HEK293 (cell line): ENCODE measurements at regions not wholly inside any gene's neighbourhood (a gene's known extent, or its start where the extent isn't known, plus 50 kb on each side); places are given as distances from the start of the nearest gene placed in this dataset.
"Not testable (repeated sequence)": the region's sequence is repeated elsewhere in the genome, so short reads cannot be mapped to it uniquely, and the experiment has no call there.

Experiments
- CTCF ChIA-PET: fragments of 350-600 bp; formaldehyde crosslinking; extraction: SDS; loops from one replicate; lab custom pipeline; 2021; ENCODE audit warnings: antibody characterized with exemption; lab: Yijun Ruan, JAX
- POLR2A ChIA-PET: fragments of 300-600 bp; formaldehyde crosslinking; extraction: SDS; loops from one replicate; lab custom pipeline; 2020; ENCODE audit warnings: antibody characterized with exemption, inconsistent platforms; lab: Yijun Ruan, JAX
- H3K27ac ChIP-seq: fragments of 200-500 bp; sonication (Bioruptor generic); 2 replicates; pipeline ENCODE4 v1.5.1; 2014; ENCODE audit warnings: low read depth, low read length, control low read depth, inconsistent platforms; ENCODE audit errors: extremely low read depth
- H3K36me3 ChIP-seq, 2 experiments: fragments of 200-500 bp in 1 of 2; sonication (Bioruptor generic) in 1 of 2; 1 replicate in 1 of 2; 2 replicates in 1 of 2; pipeline ENCODE4 v1.5.1; 2014 to 2017; ENCODE audit warnings: inconsistent platforms in 2 of 2, low read length in 2 of 2; ENCODE audit not compliant: control insufficient read depth in 2 of 2, insufficient read depth in 1 of 2
- H3K4me1 ChIP-seq: fragments of 200-500 bp; sonication (Bioruptor generic); 2 replicates; pipeline ENCODE4 v1.5.1; 2014; ENCODE audit warnings: mild to moderate bottlenecking, low read length, inconsistent platforms; ENCODE audit not compliant: control insufficient read depth, insufficient read depth
- H3K4me3 ChIP-seq: 2 replicates; pipeline ENCODE4 v1.5.1; 2011; ENCODE audit warnings: low read depth, mild to moderate bottlenecking, control low read depth, low read length, moderate library complexity
- H3K9me3 ChIP-seq: fragments of 200-500 bp; sonication (Bioruptor generic); 2 replicates; pipeline ENCODE4 v1.5.1; 2014; ENCODE audit warnings: low read depth, low read length, inconsistent platforms; ENCODE audit not compliant: control insufficient read depth, insufficient read depth
- BCL11B ChIP-seq: fragments of 450-650 bp; formaldehyde crosslinking; IDR thresholded peaks from 2 replicates; pipeline ENCODE4 v1.5.1; 2016; ENCODE audit warnings: low read depth, missing biosample characterization, missing genetic modification characterization
- MEIS1 ChIP-seq: sonication (generic); formaldehyde crosslinking; IDR thresholded peaks from 2 replicates; pipeline ENCODE4 v1.8.1; 2022; ENCODE audit warnings: missing genetic modification reagents, mild to moderate bottlenecking, borderline replicate concordance
- MYNN ChIP-seq: fragments of 450-650 bp; formaldehyde crosslinking; IDR thresholded peaks from 2 replicates; pipeline ENCODE4 v1.5.1; 2016; ENCODE audit warnings: missing biosample characterization, missing genetic modification characterization, borderline replicate concordance
- PRDM1 ChIP-seq: fragments of 450-650 bp; formaldehyde crosslinking; IDR thresholded peaks from 2 replicates; pipeline ENCODE4; 2016; ENCODE audit warnings: missing biosample characterization, missing genetic modification characterization
- RBAK ChIP-seq: fragments of 450-650 bp; formaldehyde crosslinking; IDR thresholded peaks from 2 replicates; pipeline ENCODE4 v1.5.1; 2016; ENCODE audit warnings: missing biosample characterization, missing genetic modification characterization
- YY2 ChIP-seq: fragments of 450-650 bp; formaldehyde crosslinking; IDR thresholded peaks from 2 replicates; pipeline ENCODE4 v1.5.1; 2016; ENCODE audit warnings: missing biosample characterization, missing genetic modification characterization
- ZBTB48 ChIP-seq: fragments of 450-650 bp; formaldehyde crosslinking; IDR thresholded peaks from 2 replicates; pipeline ENCODE4 v1.5.1; 2016; ENCODE audit warnings: missing biosample characterization, missing genetic modification characterization
- ZFHX2 ChIP-seq: fragments of 450-650 bp; formaldehyde crosslinking; conservative IDR thresholded peaks from 2 replicates; pipeline ENCODE4 v1.5.1; 2016; ENCODE audit warnings: missing biosample characterization, missing genetic modification characterization
- ZNF140 ChIP-seq: fragments of 450-650 bp; formaldehyde crosslinking; IDR thresholded peaks from 2 replicates; pipeline ENCODE4 v1.5.1; 2016; ENCODE audit warnings: missing biosample characterization, missing genetic modification characterization
- ZNF174 ChIP-seq: fragments of 450-650 bp; formaldehyde crosslinking; IDR thresholded peaks from 2 replicates; pipeline ENCODE4 v1.5.0; 2017; ENCODE audit warnings: missing biosample characterization, mild to moderate bottlenecking, missing genetic modification characterization
- ZNF214 ChIP-seq: fragments of 450-650 bp; formaldehyde crosslinking; IDR thresholded peaks from 2 replicates; pipeline ENCODE4 v1.5.1; 2017; ENCODE audit warnings: missing biosample characterization, mild to moderate bottlenecking, missing genetic modification characterization, borderline replicate concordance
- ZNF24 ChIP-seq: fragments of 450-650 bp; formaldehyde crosslinking; IDR thresholded peaks from 2 replicates; pipeline ENCODE4 v1.5.1; 2016; ENCODE audit warnings: missing biosample characterization, missing genetic modification characterization
- ZNF350 ChIP-seq: fragments of 450-650 bp; formaldehyde crosslinking; IDR thresholded peaks from 2 replicates; pipeline ENCODE4 v1.5.0; 2017; ENCODE audit warnings: missing biosample characterization, mild to moderate bottlenecking, missing genetic modification characterization
- ZNF366 ChIP-seq: fragments of 450-650 bp; formaldehyde crosslinking; conservative IDR thresholded peaks from 2 replicates; pipeline ENCODE4 v1.5.1; 2016; ENCODE audit warnings: missing biosample characterization, missing genetic modification characterization
- ZNF426 ChIP-seq: fragments of 450-650 bp; formaldehyde crosslinking; IDR thresholded peaks from 2 replicates; pipeline ENCODE4 v1.5.1; 2017; ENCODE audit warnings: missing biosample characterization, missing genetic modification characterization, mild to moderate bottlenecking, inconsistent platforms, moderate library complexity
- ZNF558 ChIP-seq: fragments of 450-650 bp; formaldehyde crosslinking; IDR thresholded peaks from 2 replicates; pipeline ENCODE4 v1.5.1; 2016; ENCODE audit warnings: missing biosample characterization, missing genetic modification characterization
- ZNF610 ChIP-seq: fragments of 450-650 bp; formaldehyde crosslinking; IDR thresholded peaks from 2 replicates; pipeline ENCODE4 v1.5.1; 2016; ENCODE audit warnings: missing biosample characterization, missing genetic modification characterization, borderline replicate concordance
- TF ChIP-seq, protein P1 (sequence below): fragments of 450-650 bp; formaldehyde crosslinking; IDR thresholded peaks from 2 replicates; pipeline ENCODE4 v1.5.1; 2016; ENCODE audit warnings: missing biosample characterization, missing genetic modification characterization

DNA sequence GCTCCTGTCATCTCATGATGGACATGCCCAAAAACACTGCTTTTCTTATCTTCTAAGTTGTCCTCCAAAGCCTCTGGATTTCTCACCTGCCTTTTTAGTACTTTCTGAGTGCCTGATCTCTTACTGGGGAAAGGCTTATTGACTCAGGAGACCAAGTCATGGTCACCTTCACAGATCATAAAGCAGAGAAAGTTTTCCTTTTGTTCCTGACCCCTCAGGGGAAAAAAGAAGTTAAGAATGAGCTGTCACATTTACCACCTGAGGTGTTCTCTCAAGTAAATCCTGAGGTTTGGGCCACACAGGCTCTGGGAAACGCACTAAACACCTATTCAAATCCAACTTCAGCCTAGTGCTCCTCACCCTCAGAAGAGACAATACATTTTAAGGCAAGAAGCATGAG is 119.3 kb upstream of the ALG10B start:
- H3K27ac ChIP-seq, CTCF ChIA-PET, H3K36me3 ChIP-seq, H3K9me3 ChIP-seq, H3K4me3 ChIP-seq, POLR2A ChIA-PET, H3K4me1 ChIP-seq: not testable (repeated sequence)

DNA sequence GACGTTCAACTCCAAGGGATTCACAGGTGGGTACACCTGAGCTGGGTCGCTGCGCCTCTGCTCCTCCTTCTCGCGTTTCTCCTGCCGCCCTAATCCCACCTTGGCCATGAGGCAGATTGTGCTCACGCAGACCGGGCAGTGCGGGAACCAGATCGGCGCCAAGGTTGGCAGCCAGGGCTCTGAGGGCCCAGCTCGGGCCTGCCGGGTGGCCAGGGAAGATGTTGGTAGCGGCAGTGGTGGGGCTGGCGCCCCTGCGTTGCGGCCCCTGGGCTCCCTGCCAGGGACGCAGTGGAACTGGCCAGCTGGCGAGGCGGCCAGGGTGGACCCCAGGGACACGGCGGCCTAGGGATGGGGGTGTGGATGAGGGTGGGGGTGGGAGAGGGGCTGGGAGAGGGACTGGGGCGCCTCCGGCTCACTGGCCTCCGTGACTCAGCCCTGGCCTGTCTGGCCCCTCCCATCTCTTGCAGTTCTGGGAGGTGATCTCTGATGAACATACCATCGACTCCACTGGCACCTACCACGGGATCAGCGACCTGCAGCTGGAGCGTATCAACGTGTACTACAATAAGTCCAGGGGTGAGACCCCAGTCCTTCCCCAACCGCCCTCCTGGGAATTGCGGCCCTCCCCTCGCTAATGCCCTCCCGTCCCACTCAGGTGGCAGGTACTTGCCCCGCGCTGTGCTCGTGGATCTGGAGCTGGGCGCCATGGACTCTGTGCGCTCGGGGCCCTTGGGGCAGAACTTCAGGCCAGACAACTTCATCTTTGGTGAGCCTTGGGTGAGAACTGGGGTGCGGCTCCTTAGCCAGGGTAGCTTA is 114.9 kb upstream of the ALG10B start:
- Histone ChIP-seq H3K9me3 (no peaks in the 10 kb centered on the region), H3K36me3 (no peaks in the 10 kb centered on the region), H3K27ac (no peak overlapping the region)
- TF ChIP-seq ZNF214 (tag by site-specific recombination) (no peak), YY2 (tag by site-specific recombination) (no peak), ZNF558 (tag by site-specific recombination) (no peak), BCL11B (tag by site-specific recombination) (no peak), PRDM1 (no peak), ZNF610 (tag by site-specific recombination) (no peak), ZNF426 (tag by site-specific recombination) (no peak), ZNF174 (tag by site-specific recombination) (no peak)
- TF ChIP-seq, all 188 proteins: peak for 0
- Histone ChIP-seq H3K4me1 (no peaks in the 10 kb centered on the region), H3K4me3 (no peak overlapping the region)
- POLR2A ChIA-PET, result no interaction called here
- CTCF ChIA-PET, result no interaction called here

DNA sequence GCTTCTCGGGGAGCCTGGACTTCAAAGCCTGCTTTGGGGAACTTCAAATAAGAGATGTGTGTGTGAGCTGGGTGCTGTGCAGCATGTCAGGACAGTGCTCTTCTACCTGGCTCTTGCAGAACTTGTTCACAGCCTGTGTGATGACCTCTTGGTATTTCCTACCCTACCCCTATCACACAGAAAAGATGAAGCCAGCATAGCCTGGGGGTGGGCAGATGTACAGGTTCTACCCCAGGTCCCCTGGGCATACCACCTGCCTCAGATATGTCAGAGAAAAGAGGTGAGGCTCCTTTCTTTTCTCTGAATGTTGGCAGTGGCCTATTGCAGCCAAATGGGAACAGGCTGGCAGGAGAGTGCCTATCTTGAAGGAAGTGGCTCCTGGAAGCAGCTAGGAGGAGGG is 111.7 kb upstream of the ALG10B start:
- CTCF ChIA-PET, result no interaction called here
- Histone ChIP-seq H3K36me3 (no peaks in the 10 kb centered on the region), H3K4me1 (no peaks in the 10 kb centered on the region), H3K27ac (no peak overlapping the region), H3K4me3 (no peak overlapping the region), H3K9me3 (no peaks in the 10 kb centered on the region)
- TF ChIP-seq ZFHX2 (tag by site-specific recombination) (no peak), ZNF140 (tag by site-specific recombination) (no peak), ZNF350 (no peak), ZNF366 (no peak), ZBTB48 (tag by site-specific recombination) (no peak), MEIS1 (CRISPR knock-in tag) (no peak), MYNN (no peak), RBAK (no peak), ZNF24 (no peak)
- TF ChIP-seq, protein P1, sequence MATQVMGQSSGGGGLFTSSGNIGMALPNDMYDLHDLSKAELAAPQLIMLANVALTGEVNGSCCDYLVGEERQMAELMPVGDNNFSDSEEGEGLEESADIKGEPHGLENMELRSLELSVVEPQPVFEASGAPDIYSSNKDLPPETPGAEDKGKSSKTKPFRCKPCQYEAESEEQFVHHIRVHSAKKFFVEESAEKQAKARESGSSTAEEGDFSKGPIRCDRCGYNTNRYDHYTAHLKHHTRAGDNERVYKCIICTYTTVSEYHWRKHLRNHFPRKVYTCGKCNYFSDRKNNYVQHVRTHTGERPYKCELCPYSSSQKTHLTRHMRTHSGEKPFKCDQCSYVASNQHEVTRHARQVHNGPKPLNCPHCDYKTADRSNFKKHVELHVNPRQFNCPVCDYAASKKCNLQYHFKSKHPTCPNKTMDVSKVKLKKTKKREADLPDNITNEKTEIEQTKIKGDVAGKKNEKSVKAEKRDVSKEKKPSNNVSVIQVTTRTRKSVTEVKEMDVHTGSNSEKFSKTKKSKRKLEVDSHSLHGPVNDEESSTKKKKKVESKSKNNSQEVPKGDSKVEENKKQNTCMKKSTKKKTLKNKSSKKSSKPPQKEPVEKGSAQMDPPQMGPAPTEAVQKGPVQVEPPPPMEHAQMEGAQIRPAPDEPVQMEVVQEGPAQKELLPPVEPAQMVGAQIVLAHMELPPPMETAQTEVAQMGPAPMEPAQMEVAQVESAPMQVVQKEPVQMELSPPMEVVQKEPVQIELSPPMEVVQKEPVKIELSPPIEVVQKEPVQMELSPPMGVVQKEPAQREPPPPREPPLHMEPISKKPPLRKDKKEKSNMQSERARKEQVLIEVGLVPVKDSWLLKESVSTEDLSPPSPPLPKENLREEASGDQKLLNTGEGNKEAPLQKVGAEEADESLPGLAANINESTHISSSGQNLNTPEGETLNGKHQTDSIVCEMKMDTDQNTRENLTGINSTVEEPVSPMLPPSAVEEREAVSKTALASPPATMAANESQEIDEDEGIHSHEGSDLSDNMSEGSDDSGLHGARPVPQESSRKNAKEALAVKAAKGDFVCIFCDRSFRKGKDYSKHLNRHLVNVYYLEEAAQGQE (tag by site-specific recombination), result no peak
- POLR2A ChIA-PET, result no interaction called here
